ENCODE measurements at regions not wholly inside any gene's neighbourhood (a gene's known extent, or its start where the extent isn't known, plus 50 kb on each side); places are given as distances from the start of the nearest gene placed in this dataset.

GRCh38 chr16:62294213-62294972 is 258.2 kb upstream of the CDH8 start:
- H2BK15ac ChIP-seq (ENCODE audit: low read depth, low read length) = no peak overlapping the region
- no peaks in the 10 kb centered on the region for H3K27me3 ChIP-seq (ENCODE audit: insufficient read depth, low read length)
- no peaks in the 10 kb centered on the region for H3K4me1 ChIP-seq (ENCODE audit: insufficient read depth, low read length)
- no peaks in the 10 kb centered on the region for H3K27me3 Mint-ChIP-seq (ENCODE audit: low read depth)
- H3K56ac ChIP-seq (ENCODE audit: insufficient read length, low read depth, low read length) = no peak overlapping the region
- no peak overlapping the region for H3K27ac ChIP-seq (ENCODE audit: insufficient read length, low read depth, low read length)
- H3T11ph ChIP-seq (ENCODE audit: low read length) = no peak overlapping the region
- no peak overlapping the region for H2AFZ ChIP-seq (ENCODE audit: low read length)
- no peaks in the 10 kb centered on the region for H3K23me2 ChIP-seq (ENCODE audit: insufficient read length, low read depth, low read length, poor library complexity, severe bottlenecking)
- H2BK5ac ChIP-seq (ENCODE audit: insufficient read length, low read length) = no peak overlapping the region
- no peak overlapping the region for H4K91ac ChIP-seq (ENCODE audit: insufficient read length, low read depth, low read length)
- H4K20me1 ChIP-seq (ENCODE audit: control insufficient read depth, insufficient read depth, insufficient read length) = no peaks in the 10 kb centered on the region
- H3K14ac ChIP-seq (ENCODE audit: insufficient read depth, low read length) = no peak overlapping the region
- H3K9me3 Mint-ChIP-seq = no peaks in the 10 kb centered on the region
- H3K23ac ChIP-seq (ENCODE audit: insufficient read length, low read depth, low read length) = no peak overlapping the region
- H4K8ac ChIP-seq (replicated peaks; ENCODE audit: insufficient read length, low read depth, low read length) = no peak overlapping the region
- H3K36me3 Mint-ChIP-seq (ENCODE audit: insufficient read depth in 1 of 3, low read depth in 3 of 3) = no peaks in the 10 kb centered on the region
- no peak overlapping the region for H2BK20ac ChIP-seq (ENCODE audit: low read depth, low read length, poor library complexity, severe bottlenecking)
- H3K9ac ChIP-seq (ENCODE audit: extremely low read depth, insufficient read length, low read length) = no peak overlapping the region
- H2AK5ac ChIP-seq (ENCODE audit: insufficient read length, low read length) = no peak overlapping the region
- no peak overlapping the region for H3K4me3 Mint-ChIP-seq
- no peak overlapping the region for H3K27ac Mint-ChIP-seq
- no peaks in the 10 kb centered on the region for H3K9me3 ChIP-seq (ENCODE audit: control insufficient read depth, low read depth, low read length)
- no peak overlapping the region for H3K4ac ChIP-seq (ENCODE audit: low read depth, low read length)
- no peak for TF ChIP-seq CTCF (conservative IDR thresholded peaks at IDR 0.05)
- no peak overlapping the region for H3K18ac ChIP-seq (ENCODE audit: insufficient read length, low read depth, low read length)
- no peaks in the 10 kb centered on the region for H3K79me1 ChIP-seq (ENCODE audit: insufficient read depth, low read depth, low read length, poor library complexity, severe bottlenecking)
- WGBS (ENCODE audit: extremely low coverage, insufficient read length, low lambda C conversion rate) = no CpG with 5 or more reads among the region's 6 CpGs
- no peaks in the 10 kb centered on the region for H3K79me2 ChIP-seq (ENCODE audit: insufficient read depth, low read length)
- no peak overlapping the region for H4K5ac ChIP-seq (ENCODE audit: insufficient read length, low read depth, low read length)
- H2BK12ac ChIP-seq (ENCODE audit: insufficient read length, low read depth, low read length) = no peak overlapping the region
- no peak overlapping the region for H3K4me2 ChIP-seq (ENCODE audit: insufficient read depth, insufficient read length, low read length)
- no peak for DNase-seq
- no peak overlapping the region for H2BK120ac ChIP-seq (ENCODE audit: low read depth, low read length, poor library complexity, severe bottlenecking)
- peaks cover 0 to 5% of the 10 kb centered on the region in 2 experiments; a peak in 1 of 4 replicates for H3K4me1 Mint-ChIP-seq

Data from H9 (cell line).